HG03354 (cell line): ENCODE measurements at regions not wholly inside any gene's neighbourhood (a gene's known extent, or its start where the extent isn't known, plus 50 kb on each side); places are given as distances from the start of the nearest gene placed in this dataset.
"Not testable (repeated sequence)": the region's sequence is repeated elsewhere in the genome, so short reads cannot be mapped to it uniquely, and the experiment has no call there.

Experiments used
- ATAC-seq: cut with Tn5 transposase; IDR thresholded peaks from one replicate; pipeline ENCODE4 v1.9.1; 2021; ENCODE audit warnings: mild to moderate bottlenecking; ENCODE audit not compliant: unreplicated experiment, poor library complexity, severe bottlenecking

DNA sequence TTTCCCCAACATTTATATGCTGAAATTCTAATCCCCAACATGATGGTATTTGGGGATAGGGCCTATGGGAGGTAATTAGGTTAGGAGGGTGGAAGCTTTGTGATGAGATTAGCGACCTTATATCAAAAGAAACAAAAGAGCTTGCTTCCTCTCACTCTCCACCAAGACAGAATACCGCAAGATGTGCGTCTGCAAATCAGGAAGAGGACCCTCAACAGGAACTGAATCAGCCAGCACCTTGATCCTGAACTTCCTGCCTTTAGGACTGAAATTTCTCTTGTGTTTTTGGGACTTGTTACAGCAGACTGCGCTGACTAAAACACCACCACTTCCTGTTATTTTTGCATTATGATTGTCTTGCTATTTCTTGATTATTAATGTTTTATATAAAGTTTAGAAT is 1889.4 kb downstream of the C4orf33 start:
- ATAC-seq, result no peak

- ATAC-seq, result no peak
Observed at GRCh38 chr4:130995988-130996387, 1900.0 kb downstream of the C4orf33 start.

DNA sequence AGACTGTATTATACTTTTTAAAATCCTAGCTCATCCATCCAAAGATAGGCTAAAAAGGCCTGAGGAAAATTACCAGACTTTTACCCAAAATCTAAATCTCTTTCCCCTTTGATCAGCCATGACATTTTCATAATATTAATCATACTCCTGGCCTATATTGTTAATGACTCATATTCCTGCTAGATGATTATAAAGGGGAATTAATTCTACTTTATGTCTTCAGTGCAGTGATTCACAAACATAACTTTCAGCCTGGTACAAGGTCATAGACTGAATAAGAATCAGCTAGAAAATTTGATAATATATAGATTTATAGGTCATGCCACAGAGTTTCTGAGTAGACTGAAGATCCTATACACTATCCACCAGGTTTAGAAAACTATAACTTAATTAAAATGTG is 1905.4 kb downstream of the C4orf33 start:
- ATAC-seq, result no peak

DNA sequence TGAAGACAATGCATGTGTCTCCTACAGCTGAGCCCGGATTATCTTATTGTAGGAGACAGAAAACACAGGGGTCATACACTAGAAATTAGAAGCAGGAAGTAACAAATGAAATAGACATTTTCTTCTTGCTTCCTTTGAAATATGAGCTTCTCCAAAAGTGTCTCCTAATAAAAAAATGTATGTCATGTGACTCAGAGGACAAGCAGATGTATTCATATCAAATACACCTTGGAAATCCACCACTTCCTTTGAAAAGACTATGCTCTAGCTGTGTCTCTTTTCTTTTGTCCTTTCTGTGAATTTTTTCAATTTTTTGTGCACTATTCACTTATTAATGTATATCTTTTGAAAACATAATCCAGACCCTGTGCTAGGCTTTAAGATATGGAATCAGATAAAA is 1906.2 kb downstream of the C4orf33 start:
- no peak for ATAC-seq

GRCh38 chr4:131006388-131006787 is 1910.4 kb downstream of the C4orf33 start:
- no peak for ATAC-seq

DNA sequence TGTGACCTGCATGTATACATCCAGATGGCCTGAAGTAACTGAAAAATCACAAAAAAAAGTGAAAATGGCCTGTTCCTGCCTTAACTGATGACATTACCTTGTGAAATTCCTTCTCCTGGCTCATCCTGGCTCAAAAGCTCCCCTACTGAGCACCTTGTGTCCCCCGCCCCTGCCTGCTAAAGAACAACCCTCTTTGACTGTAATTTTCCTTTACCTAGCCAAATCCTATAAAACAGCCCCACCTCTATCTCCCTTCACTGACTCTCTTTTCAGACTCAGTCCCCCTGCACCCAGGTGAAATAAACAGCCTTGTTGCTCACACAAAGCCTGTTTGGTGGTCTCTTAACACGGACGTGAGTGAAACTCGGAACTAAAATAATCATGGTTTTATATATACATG is 1916.0 kb downstream of the C4orf33 start:
- ATAC-seq, result not testable (repeated sequence)

DNA sequence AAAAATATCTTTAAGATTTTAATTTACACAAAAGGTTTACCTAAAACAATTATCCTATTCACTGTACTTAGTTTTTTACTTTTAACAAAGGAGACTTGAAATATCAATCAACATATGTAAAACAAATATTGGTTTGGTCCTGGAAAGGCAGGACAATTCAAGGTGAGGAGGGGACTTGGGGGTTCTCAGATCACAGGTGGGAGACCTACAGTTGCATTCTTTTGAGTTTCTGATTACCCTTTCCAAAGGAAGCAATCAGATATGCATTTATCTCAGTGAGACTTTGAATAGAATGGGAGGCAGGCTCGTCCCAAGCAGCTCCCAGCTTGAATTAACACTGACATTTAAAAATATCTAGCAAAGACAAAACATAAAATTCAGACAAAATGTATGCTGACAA is 1917.3 kb downstream of the C4orf33 start:
- no peak for ATAC-seq

- no peak for ATAC-seq
Observed at GRCh38 chr4:131026771-131027170, 1930.8 kb downstream of the C4orf33 start.

DNA sequence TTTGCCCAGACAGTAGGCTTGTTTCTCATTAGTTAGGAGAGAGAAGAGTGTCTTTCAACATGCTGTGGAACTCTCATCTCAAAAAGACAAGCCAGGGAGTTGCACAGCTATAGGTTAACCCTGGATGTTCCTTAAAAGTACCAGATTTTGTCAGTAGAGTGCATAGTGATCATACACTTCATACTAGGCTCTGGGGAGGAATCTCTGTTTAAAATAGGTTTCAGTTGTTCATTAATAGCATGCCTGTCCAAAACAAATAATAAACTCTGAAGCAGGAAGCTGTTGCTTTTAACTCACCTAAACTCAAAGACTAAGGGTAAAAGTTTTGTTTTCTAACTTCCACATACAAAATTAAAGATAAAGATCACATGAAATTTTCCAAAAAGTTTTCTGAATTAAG is 1948.4 kb downstream of the C4orf33 start:
- ATAC-seq, result no peak

GRCh38 chr4:131046821-131047220 is 1950.9 kb downstream of the C4orf33 start:
- ATAC-seq, result no peak

- ATAC-seq, result no peak
Observed at GRCh38 chr4:131052646-131053045, 1956.7 kb downstream of the C4orf33 start.

- no peak for ATAC-seq
Observed at GRCh38 chr4:131054489-131055019, 1958.6 kb downstream of the C4orf33 start.

DNA sequence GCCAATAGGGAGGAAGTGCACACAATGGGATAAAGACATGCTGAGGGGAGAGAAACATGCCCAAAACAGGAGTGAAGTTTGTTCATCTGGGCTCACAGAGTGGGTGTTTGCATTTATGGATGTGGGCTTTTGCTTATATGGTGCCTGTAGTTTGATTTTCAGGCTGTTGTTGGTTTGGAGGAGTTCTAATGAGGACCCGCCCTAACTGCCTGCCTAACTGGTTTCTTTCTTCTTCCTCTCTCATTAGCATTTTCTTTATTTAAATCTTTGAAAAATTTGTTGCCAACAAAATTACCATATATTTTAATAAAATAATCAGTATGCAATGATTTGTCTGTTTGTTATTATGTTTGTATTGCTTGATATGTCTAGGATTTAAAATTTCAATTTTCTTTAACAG is 1965.8 kb downstream of the C4orf33 start:
- no peak for ATAC-seq

DNA sequence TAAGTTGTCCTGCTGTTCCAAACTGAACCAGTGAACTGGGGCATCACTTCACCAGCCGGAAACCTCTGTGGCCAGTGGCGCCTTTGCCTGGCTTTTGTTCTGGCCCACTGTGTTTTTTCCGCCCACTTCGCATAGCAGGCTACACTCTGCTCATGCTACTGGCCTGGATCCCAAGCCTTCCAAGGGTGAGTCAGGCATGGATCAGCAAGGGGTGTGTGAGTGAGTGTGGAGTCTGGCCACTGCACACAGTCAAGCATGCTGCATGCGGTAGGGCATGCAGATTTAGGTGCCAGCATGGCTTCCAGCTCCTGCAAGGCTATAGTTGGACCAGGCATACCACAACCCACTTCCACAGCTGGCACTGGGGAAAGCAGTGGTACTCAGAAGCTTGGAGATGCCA is 1967.9 kb downstream of the C4orf33 start:
- ATAC-seq, result no peak

GRCh38 chr4:131081069-131081468 is 1985.1 kb downstream of the C4orf33 start:
- ATAC-seq, result no peak

DNA sequence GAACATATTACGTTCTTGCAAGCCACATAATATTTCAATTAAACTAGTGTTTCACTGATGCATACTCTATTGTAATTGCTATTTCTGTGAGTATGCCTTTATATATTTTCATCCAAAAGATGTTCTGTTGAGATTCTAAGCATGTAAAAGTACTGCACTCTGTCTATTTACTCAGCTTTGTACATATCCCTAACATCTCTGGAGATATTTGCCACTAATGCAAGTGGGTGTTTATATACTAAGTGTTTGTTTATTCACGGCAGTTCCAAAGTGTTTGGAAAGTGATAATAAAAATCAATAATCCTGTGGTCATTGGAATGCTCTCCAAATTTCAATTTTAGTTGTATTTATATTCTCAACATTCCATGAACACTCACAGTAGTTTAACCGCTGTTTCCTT is 1989.0 kb downstream of the C4orf33 start:
- no peak for ATAC-seq

DNA sequence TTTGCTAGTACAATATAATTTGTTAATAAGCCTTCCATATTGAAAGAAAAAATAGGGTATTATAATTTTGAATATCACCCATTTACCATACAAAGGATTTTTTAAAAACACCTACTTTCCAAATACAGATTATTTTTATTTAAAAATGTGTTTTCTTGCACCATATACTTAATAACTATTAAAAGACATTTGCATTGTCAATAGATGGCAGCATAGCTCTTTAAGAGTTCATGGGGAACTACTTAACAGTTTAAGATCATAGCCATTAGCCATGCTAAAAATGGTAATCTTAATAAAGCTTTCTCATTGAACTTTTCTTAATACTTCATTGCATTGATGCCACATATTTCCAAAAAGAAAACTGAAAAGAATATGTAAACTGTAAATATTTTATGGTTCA is 1995.9 kb downstream of the C4orf33 start:
- no peak for ATAC-seq

DNA sequence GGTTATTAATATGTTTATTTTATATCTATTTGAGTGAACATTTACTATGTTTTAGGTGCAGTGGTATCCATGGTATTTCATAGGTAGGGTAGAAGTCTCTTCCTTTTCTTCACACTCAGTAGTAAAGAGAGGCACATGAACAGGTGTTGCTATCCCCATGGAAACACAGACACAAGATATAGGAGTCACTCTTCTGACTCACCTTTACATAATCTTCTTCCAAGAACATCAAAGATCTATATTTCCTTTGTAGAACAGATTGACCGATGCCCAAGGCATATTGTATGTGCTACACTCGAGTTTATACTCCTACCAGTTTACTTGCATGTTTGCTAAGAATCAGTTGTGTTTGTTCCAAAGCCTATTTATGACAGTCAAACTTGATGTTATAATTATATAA is 1997.4 kb downstream of the C4orf33 start:
- ATAC-seq, result no peak

DNA sequence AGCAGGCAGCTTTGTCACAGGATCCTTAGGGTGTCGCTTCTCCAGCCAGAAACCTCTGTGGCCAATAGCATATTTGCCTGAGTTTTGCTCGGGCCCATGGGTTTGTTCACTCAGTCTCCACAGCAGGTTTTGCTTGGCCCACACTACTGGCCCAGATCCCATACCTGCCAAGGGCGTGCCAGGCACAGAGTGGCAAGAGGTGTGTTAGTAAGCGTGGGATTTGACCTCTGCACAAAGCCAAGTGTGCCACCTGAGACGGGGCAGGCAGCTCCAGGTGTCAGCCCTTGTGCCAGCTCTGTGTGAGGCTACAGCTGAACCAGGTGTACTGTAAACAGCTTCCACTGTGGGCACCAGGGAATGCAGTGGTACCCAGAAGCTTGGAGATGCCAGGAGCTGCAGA is 2003.0 kb downstream of the C4orf33 start:
- ATAC-seq, result no peak

GRCh38 chr4:131113273-131113672 is 2017.3 kb downstream of the C4orf33 start:
- no peak for ATAC-seq

DNA sequence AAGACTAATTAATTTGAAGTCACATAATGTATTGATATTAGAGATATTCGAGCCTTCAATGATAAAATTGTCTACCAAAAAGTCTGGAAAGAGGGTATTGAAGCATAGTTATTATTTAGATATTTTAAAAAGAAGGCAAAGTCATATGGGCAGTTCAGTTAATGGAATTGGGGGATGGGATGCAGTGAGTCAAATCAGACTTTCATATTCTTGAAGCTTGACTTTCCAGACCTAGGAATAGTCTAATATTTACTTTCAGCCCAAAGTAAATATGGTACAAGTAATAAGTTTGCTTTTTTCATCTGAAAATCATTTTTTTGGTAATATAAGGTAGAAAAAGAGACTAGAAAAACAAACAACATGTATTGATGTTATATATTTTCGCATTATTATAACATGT is 2017.8 kb downstream of the C4orf33 start:
- ATAC-seq, result no peak

- no peak for ATAC-seq
Observed at GRCh38 chr4:131119661-131120060, 2023.7 kb downstream of the C4orf33 start.
